ENCODE measurements at regions not wholly inside any gene's neighbourhood (a gene's known extent, or its start where the extent isn't known, plus 50 kb on each side); places are given as distances from the start of the nearest gene placed in this dataset.

- TF ChIP-seq, protein P1, sequence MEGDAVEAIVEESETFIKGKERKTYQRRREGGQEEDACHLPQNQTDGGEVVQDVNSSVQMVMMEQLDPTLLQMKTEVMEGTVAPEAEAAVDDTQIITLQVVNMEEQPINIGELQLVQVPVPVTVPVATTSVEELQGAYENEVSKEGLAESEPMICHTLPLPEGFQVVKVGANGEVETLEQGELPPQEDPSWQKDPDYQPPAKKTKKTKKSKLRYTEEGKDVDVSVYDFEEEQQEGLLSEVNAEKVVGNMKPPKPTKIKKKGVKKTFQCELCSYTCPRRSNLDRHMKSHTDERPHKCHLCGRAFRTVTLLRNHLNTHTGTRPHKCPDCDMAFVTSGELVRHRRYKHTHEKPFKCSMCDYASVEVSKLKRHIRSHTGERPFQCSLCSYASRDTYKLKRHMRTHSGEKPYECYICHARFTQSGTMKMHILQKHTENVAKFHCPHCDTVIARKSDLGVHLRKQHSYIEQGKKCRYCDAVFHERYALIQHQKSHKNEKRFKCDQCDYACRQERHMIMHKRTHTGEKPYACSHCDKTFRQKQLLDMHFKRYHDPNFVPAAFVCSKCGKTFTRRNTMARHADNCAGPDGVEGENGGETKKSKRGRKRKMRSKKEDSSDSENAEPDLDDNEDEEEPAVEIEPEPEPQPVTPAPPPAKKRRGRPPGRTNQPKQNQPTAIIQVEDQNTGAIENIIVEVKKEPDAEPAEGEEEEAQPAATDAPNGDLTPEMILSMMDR (IDR thresholded peaks at IDR 0.05), result no peak
- TF ChIP-seq POLR2A (IDR thresholded peaks at IDR 0.05), result no peak
These were observed 693.7 kb downstream of the PLCL1 start for GRCh38 chr2:198498048-198498447.
